Neuronal stem cell (in vitro differentiated cells): ENCODE measurements at regions not wholly inside any gene's neighbourhood (a gene's known extent, or its start where the extent isn't known, plus 50 kb on each side); places are given as distances from the start of the nearest gene placed in this dataset.

Source experiments
- DNase-seq: peaks from one replicate; pipeline ENCODE4 v3.0.0-alpha.2; 2013; ENCODE audit warnings: low spot score
- H2AFZ ChIP-seq: one replicate; pipeline ENCODE4 v1.6.1; 2013; ENCODE audit warnings: mild to moderate bottlenecking, low read length, inconsistent platforms
- H2AK5ac ChIP-seq: 2 replicates; pipeline ENCODE4 v1.6.1; 2013; ENCODE audit warnings: low read depth, mild to moderate bottlenecking, inconsistent platforms, low read length, moderate library complexity, mixed read lengths
- H2BK120ac ChIP-seq: 2 replicates; pipeline ENCODE4 v1.6.1; 2013; ENCODE audit warnings: low read depth, mild to moderate bottlenecking, inconsistent platforms, low read length, moderate library complexity, mixed read lengths
- H2BK12ac ChIP-seq: one replicate; pipeline ENCODE4 v1.6.1; 2013; ENCODE audit warnings: low read length, inconsistent platforms
- H2BK15ac ChIP-seq: 2 replicates; pipeline ENCODE4 v1.6.1; 2013; ENCODE audit warnings: mild to moderate bottlenecking, low read length, inconsistent platforms, mixed read lengths
- H2BK5ac ChIP-seq: one replicate; pipeline ENCODE4 v1.6.1; 2013; ENCODE audit warnings: inconsistent platforms, mild to moderate bottlenecking, low read length, moderate library complexity
- H3K14ac ChIP-seq: one replicate; pipeline ENCODE4 v1.6.1; 2013; ENCODE audit warnings: low read length, inconsistent platforms
- H3K18ac ChIP-seq: 2 replicates; pipeline ENCODE4 v1.6.1; 2013; ENCODE audit warnings: low read length, inconsistent platforms
- H3K23ac ChIP-seq: 2 replicates; pipeline ENCODE4 v1.6.1; 2013; ENCODE audit warnings: low read depth, mild to moderate bottlenecking, mixed read lengths, low read length, inconsistent platforms; ENCODE audit not compliant: poor library complexity
- H3K27ac ChIP-seq: replicated peaks from 3 replicates; pipeline ENCODE4 v1.5.1; 2013; ENCODE audit warnings: low read length, inconsistent platforms
- H3K27me3 ChIP-seq, 3 experiments: 2 replicates each; pipeline ENCODE4 v1.6.1; 2013; ENCODE audit warnings: low read length in 3 of 3, mild to moderate bottlenecking in 2 of 3, inconsistent platforms in 1 of 3, low read depth in 1 of 3, mixed read lengths in 1 of 3, moderate library complexity in 1 of 3; ENCODE audit not compliant: control insufficient read depth in 3 of 3, insufficient read depth in 3 of 3
- H3K36me3 ChIP-seq, 2 donors: replicated peaks in 1 of 2; 2 replicates each; pipeline ENCODE4 v1.6.1; 2013; ENCODE audit warnings: low read length in 2 of 2; ENCODE audit not compliant: control insufficient read depth in 2 of 2, insufficient read depth in 2 of 2
- H3K4ac ChIP-seq: 2 replicates; pipeline ENCODE4 v1.6.1; 2013; ENCODE audit warnings: inconsistent platforms, mild to moderate bottlenecking, low read length, moderate library complexity
- H3K4me1 ChIP-seq, 2 donors: 1 replicate in 1 of 2; 2 replicates in 1 of 2; pipeline ENCODE4 v1.6.1; 2013; ENCODE audit warnings: low read length in 2 of 2, low read depth in 1 of 2; ENCODE audit not compliant: control insufficient read depth in 2 of 2, insufficient read depth in 1 of 2
- H3K4me2 ChIP-seq: one replicate; pipeline ENCODE4 v1.6.1; 2013; ENCODE audit warnings: mild to moderate bottlenecking, low read length, inconsistent platforms; ENCODE audit not compliant: insufficient read depth, poor library complexity, severe bottlenecking
- H3K4me3 ChIP-seq, 2 donors: 2 replicates each; pipeline ENCODE4 v1.5.1; 2013; ENCODE audit warnings: low read length in 2 of 2, mild to moderate bottlenecking in 2 of 2, inconsistent platforms in 1 of 2, moderate library complexity in 1 of 2
- H3K79me1 ChIP-seq: one replicate; pipeline ENCODE4 v1.6.1; 2013; ENCODE audit warnings: low read depth, mild to moderate bottlenecking, inconsistent platforms, low read length, moderate library complexity
- H3K9ac ChIP-seq: one replicate; pipeline ENCODE4 v1.6.1; 2013; ENCODE audit warnings: mild to moderate bottlenecking, low read depth, low read length, inconsistent platforms; ENCODE audit not compliant: poor library complexity
- H3K9me3 ChIP-seq, 2 donors: replicated peaks in 1 of 2; 2 replicates each; pipeline versions ENCODE3 to v1.6.1; 2013; ENCODE audit warnings: low read length in 2 of 2, mild to moderate bottlenecking in 2 of 2, inconsistent platforms in 1 of 2, low read depth in 1 of 2, mixed read lengths in 1 of 2, moderate library complexity in 1 of 2; ENCODE audit not compliant: control insufficient read depth in 2 of 2, insufficient read depth in 1 of 2
- H4K8ac ChIP-seq: one replicate; pipeline ENCODE4 v1.6.1; 2013; ENCODE audit warnings: low read depth, mild to moderate bottlenecking, inconsistent platforms, low read length, moderate library complexity
- H4K91ac ChIP-seq: one replicate; pipeline ENCODE4 v1.6.1; 2013; ENCODE audit warnings: low read length, low read depth, mild to moderate bottlenecking, inconsistent platforms; ENCODE audit not compliant: poor library complexity
- WGBS, 2 donors: extraction: QIAGEN DNeasy Blood & Tissue Kit; methylation state at CpG; one replicate each; pipeline ENCODE4 v1.1.7; 2013; ENCODE audit warnings: missing lambda C conversion rate in 2 of 2, mixed read lengths in 1 of 2; ENCODE audit not compliant: insufficient read length in 2 of 2, insufficient replicate concordance in 1 of 2; ENCODE audit errors: extremely low coverage in 2 of 2; 5-methylcytosine and 5-hydroxymethylcytosine counted together

DNA sequence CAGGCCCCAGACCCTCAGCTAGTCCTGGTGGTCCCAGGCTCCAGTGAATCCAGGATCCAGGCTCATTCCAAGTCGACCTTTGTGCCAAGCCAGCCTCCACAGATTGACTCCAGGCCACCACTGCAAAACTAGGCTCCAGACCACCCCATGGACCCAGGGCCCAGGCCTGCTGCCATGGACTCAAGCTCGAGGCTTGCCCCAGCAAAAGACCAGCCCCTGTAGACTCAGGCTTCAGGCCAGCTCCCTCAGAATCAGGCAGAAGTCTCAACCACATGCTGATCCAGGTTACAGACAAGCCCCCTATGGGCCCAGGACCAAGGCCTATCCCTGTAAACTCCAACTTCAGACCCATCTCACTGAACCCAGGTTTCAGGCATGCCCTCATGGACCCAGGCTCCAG, 692.4 kb downstream of the PCDH19 start:
- Histone ChIP-seq H3K18ac (no peak overlapping the region), H3K36me3 (no peaks in the 10 kb centered on the region), H4K91ac (no peak overlapping the region), H3K27ac (no peak overlapping the region), H2AK5ac (no peak overlapping the region), H3K27me3 (no peaks in the 10 kb centered on the region), H3K4me2 (no peak overlapping the region), H3K23ac (no peak overlapping the region), H3K4ac (no peak overlapping the region), H3K9me3 (no peaks in the 10 kb centered on the region), H3K4me1 (no peaks in the 10 kb centered on the region), H2AFZ (no peak overlapping the region), H3K79me1 (no peaks in the 10 kb centered on the region), H2BK5ac (no peak overlapping the region), H2BK15ac (no peak overlapping the region), H3K4me3 (no peak overlapping the region), H3K9ac (no peak overlapping the region), H3K14ac (no peak overlapping the region), H2BK12ac (no peak overlapping the region), H2BK120ac (no peak overlapping the region), H4K8ac (no peak overlapping the region)
- no peak for DNase-seq
- WGBS, 2 donors, result no CpG with 5 or more reads among the region's 2 CpGs

DNA sequence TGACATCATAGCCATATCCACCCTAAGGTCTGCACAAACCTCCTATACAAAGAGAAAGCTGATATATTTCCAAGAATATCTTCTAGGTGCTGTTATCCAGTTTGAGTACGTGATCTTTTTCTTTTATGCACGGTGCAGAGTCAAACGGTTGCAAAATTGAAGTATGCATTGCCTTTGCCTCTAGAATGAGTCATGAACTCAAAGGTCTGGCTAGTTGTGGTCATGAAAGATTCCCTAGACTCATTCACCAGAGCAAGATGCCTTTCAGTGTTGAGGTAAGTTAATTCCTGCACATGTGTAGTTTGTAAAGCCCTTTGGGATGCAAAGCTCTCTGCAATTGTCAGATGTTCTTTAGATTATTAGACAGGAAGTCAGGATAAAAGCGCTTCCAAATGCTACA, 704.4 kb downstream of the PCDH19 start:
- DNase-seq, result no peak
- Histone ChIP-seq H3K14ac (no peak overlapping the region), H2AK5ac (no peak overlapping the region), H3K4ac (no peak overlapping the region), H2BK5ac (no peak overlapping the region), H3K4me3 (no peak overlapping the region), H3K9me3 (no peaks in the 10 kb centered on the region), H3K23ac (no peak overlapping the region), H3K4me2 (no peak overlapping the region), H3K27me3 (no peaks in the 10 kb centered on the region), H2BK15ac (no peak overlapping the region), H3K18ac (no peak overlapping the region), H3K4me1 (no peaks in the 10 kb centered on the region), H3K27ac (no peak overlapping the region), H2BK12ac (no peak overlapping the region), H3K9ac (no peak overlapping the region), H2AFZ (peak overlapping the region; percentile 22), H2BK120ac (no peak overlapping the region), H3K79me1 (no peaks in the 10 kb centered on the region), H3K36me3 (no peaks in the 10 kb centered on the region), H4K8ac (no peak overlapping the region), H4K91ac (no peak overlapping the region)
- no CpG with 5 or more reads among the region's 4 CpGs for WGBS, 2 donors

DNA sequence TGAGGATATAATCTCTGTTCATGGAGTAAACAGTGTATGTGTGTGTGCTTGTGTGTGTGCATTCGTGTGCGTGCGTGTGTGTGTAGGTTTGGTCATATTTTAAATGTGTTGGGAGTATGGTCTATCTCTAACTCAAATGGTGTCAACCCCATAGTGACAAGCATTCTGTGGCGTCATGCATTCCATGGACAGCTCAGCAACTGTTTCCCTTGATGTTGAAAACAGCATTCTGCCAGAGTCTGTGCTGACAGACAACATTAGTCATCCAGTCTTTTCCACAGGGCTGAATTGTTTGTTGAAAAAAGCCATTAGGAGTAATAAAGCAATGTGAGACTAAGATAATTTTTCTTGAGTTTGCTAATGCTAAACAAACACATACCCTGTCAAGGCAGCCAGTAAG, 706.6 kb downstream of the PCDH19 start:
- Histone ChIP-seq H3K79me1 (no peaks in the 10 kb centered on the region), H3K36me3 (no peaks in the 10 kb centered on the region), H3K27ac (no peak overlapping the region), H3K23ac (no peak overlapping the region), H3K4me2 (no peak overlapping the region), H2BK120ac (no peak overlapping the region), H2BK5ac (no peak overlapping the region), H3K4ac (no peak overlapping the region), H3K4me1 (no peaks in the 10 kb centered on the region), H4K91ac (no peak overlapping the region), H3K4me3 (no peak overlapping the region), H2AK5ac (no peak overlapping the region), H3K27me3 (no peaks in the 10 kb centered on the region), H3K9me3 (no peaks in the 10 kb centered on the region), H3K9ac (no peak overlapping the region), H2BK15ac (no peak overlapping the region), H4K8ac (no peak overlapping the region), H3K14ac (no peak overlapping the region), H3K18ac (no peak overlapping the region), H2BK12ac (no peak overlapping the region), H2AFZ (no peak overlapping the region)
- no CpG with 5 or more reads among the region's 4 CpGs for WGBS, 2 donors
- no peak for DNase-seq

DNA sequence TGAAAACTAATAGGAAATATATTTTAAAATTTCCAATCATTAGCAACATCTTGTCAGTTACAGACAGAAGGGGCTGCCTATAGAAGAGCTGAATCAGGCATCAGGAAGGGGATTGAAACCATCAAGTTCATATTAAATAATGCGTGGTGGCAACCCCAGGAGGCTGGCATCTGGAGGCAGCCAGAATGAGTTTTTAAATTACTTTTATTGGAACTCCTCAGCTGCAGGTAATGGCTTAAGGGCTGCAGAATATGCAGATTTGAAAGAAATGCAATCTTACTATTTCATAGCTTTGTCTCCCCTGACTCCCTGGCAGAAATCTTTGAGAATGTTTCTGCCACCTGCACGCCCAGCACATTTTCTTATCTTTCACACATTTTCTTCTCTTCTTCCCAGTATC, 711.6 kb downstream of the PCDH19 start:
- Histone ChIP-seq H3K9me3 (no peaks in the 10 kb centered on the region), H2AFZ (no peak overlapping the region), H3K18ac (no peak overlapping the region), H2AK5ac (no peak overlapping the region), H3K79me1 (no peaks in the 10 kb centered on the region), H3K9ac (no peak overlapping the region), H3K23ac (no peak overlapping the region), H2BK5ac (no peak overlapping the region), H3K4ac (no peak overlapping the region), H2BK15ac (no peak overlapping the region), H3K36me3 (no peaks in the 10 kb centered on the region), H2BK120ac (no peak overlapping the region), H4K91ac (no peak overlapping the region), H3K27me3 (no peaks in the 10 kb centered on the region), H3K27ac (no peak overlapping the region), H3K4me2 (no peak overlapping the region), H3K14ac (no peak overlapping the region), H3K4me3 (no peak overlapping the region), H4K8ac (no peak overlapping the region), H2BK12ac (no peak overlapping the region), H3K4me1 (no peaks in the 10 kb centered on the region)
- no peak for DNase-seq
- no CpG with 5 or more reads among the region's 2 CpGs for WGBS, 2 donors
